Dermis blood vessel endothelial cell (primary cell): ENCODE measurements at regions not wholly inside any gene's neighbourhood (a gene's known extent, or its start where the extent isn't known, plus 50 kb on each side); places are given as distances from the start of the nearest gene placed in this dataset.
A peak's percentile ranks its signal among the peaks of the same experiment; 100 is the strongest.
"Not testable (repeated sequence)": the region's sequence is repeated elsewhere in the genome, so short reads cannot be mapped to it uniquely, and the experiment has no call there.

Experiments used
- DNase-seq: peaks from one replicate; pipeline ENCODE4 v3.0.0; 2010

- not testable (repeated sequence) for DNase-seq
These were observed 53.1 kb upstream of the HUNK start for GRCh38 chr21:31819692-31820091.

DNA sequence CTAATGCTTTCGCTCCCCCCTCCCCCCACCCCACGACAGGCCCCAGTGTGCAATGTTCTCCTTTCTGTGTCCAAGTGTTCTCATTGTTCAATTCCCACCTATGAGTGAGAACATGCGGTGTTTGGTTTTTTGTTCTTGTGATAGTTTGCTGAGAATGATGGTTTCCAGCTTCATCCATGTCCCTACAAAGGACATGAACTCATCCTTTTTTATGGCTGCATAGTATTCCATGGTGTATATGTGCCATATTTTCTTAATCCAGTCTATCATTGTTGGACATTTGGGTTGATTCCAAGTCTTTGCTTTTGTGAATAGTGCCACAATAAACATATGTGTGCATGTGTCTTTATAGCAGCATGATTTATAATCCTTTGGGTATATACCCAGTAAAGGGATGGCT lies 58.5 kb upstream of the HUNK start:
- DNase-seq, result not testable (repeated sequence)

DNA sequence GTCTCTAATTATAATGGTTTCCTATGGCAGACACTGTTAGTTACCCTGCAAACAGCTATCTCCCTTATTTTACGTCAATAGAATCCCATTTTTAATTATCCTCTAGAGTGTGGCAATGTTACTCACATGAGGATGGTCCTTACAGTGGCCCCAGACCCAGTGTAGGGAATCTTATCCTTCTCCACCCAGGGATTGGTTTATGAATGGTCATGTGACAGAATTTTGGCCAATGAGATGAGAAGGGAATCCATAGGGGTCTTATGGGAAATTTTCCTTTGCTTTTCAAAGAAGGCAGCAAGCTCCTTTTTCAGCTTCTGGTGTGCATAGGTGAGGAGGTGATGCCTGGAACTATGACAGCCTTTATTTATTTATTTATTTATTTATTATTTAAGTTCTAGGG lies 59.0 kb upstream of the HUNK start:
- DNase-seq, result no peak

- no peak for DNase-seq
These were observed 68.8 kb upstream of the HUNK start for GRCh38 chr21:31804008-31804394.

DNA sequence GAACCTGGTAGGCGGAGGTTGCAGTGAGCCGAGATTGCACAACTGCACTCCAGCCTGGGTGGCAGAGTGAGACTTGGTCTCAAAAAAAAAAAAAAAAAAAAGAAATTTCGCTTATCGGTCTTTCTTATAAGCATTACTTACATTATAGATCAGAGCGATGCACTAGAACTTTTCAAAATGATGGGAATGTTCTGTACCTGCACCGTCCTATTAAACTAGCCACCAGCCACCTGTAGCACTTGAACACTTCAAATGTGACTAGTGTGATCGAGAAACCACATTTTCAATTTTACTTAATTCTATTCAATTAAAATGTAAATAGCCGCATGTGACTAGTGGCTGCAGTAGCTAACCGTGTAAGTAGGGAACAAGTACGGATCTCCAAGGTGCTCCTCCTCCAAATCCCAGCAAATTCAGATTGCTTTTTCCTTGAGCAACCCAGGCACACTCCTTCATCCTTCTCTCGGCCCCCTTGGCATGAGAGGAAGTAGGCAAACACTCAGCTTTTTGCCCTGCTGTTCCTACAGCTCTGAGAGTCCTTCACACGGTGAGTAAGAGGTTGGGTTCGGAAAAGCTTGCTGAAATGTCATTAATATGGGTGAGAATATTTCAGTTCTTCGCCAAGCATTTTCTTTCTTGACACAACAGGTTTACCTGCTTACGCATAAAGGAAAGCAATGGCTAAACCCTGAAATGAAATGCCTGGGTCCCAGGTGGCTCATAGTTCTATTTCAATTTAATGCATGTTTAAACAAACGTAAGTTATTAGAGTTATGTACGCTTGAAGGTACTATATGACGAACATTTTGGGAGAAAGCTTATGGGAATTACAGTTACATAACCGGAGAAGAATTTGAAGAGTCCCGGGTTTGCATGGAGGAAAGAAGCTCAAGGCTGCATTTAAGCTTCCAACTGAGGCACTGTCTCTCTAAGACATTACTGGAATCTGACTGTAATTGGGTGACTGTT lies 69.5 kb upstream of the HUNK start:
- no peak for DNase-seq

DNA sequence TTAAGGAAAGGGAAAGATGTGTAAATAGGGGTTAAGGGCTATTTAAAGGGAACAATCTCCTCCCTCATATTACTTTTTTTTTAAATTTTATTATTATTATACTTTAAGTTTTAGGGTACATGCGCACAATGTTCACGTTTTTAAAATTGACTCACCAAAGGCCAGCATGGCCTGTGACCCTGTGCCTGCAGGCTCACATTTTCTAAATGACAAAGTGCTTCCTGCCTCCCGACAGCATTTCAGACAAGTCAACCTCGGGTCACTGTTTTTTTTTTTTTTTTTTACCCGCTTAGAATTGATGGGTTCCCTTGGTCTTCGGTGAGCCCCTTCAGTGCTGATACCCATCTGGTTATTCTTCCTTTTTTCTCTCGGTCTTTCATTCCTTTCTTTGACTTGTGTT lies 70.4 kb upstream of the SCAF4 start:
- DNase-seq, result no peak

GRCh38 chr21:31801551-31802219 lies 69.8 kb upstream of the SCAF4 start:
- no peak for DNase-seq

GRCh38 chr21:31798842-31799704 lies 67.2 kb upstream of the SCAF4 start:
- DNase-seq, result no peak

DNA sequence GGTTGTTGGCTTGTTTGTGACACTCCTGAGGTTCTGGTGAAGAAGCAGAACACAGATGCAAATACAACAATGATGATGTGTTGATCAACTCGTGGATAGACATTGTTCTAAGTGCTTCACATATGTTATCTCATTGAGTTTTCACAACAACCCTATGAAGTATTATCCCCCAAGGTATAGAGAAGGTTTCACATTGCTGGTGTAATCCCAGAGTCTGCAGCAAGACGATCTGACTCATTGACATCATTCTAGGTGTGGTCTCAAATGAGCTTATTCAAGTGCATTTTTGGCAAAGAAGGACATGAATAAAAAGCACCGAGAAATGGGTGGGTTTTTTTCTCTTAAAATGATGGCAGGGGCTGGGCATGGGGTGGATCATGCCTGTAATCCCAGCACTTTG lies 64.1 kb upstream of the SCAF4 start:
- DNase-seq, result no peak

GRCh38 chr21:31790420-31790819 lies 58.5 kb upstream of the SCAF4 start:
- DNase-seq, result not testable (repeated sequence)

GRCh38 chr21:31788581-31788980 lies 56.7 kb upstream of the SCAF4 start:
- no peak for DNase-seq

DNA sequence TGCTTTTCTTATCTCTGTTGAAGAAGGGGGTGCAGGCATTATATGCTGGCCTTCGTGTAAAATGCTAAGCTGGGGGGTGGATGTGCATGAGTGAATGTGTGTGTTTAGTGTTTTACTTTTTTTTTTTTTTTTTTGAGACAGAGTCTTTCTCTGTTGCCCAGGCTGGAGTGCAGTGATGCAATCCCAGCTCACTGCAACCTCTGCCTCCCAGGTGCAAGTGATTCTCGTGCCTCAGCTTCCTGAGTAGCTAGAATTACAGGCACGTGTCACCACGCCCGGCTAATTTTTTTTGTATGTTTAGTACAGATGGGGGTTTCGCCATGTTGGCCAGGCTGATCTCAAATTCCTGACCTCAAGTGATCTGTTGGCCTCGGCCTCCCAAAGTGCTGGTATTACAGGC lies 55.8 kb upstream of the SCAF4 start:
- not testable (repeated sequence) for DNase-seq

GRCh38 chr21:31786164-31786920 lies 54.4 kb upstream of the SCAF4 start:
- DNase-seq, result no peak

DNA sequence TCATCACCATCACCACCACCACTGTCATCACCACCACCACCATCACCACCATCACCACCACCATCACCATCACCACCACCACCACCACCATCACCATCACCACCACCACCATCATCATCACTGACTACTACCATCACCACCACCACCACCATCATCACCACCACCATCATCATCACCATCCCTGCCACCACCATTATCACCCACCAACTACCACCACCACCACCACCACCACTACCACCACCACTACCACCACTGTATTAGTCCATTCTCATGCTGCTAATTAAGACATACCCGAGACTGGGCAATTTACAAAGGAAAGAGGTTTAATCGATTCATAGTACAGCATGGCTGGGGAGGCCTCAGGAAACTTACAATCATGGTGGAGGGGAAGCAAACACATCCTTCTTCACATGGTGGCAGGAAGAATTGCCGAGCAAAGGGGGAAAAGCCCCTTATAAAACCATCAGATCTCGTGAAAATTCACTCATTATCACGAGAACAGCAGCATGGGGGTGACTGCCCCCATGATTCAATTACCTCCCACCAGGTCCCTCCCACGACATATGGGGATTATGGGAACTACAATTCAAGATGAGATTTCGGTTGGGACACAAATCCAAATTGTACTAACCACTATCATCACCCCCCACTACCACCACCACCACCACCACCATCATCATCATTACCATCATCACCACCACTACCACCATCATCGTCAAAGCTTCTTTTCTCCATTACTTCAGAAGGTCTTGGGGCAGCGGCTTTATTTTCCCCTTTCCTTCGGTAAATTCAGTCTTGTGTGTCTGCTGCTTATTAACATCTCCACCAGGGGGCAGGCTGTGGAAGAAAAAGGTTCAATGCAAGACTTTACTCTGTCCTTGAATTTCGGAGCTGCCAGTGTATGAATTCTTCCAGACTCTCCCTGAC lies 53.6 kb upstream of the SCAF4 start:
- DNase-seq, result peak; percentile 82

DNA sequence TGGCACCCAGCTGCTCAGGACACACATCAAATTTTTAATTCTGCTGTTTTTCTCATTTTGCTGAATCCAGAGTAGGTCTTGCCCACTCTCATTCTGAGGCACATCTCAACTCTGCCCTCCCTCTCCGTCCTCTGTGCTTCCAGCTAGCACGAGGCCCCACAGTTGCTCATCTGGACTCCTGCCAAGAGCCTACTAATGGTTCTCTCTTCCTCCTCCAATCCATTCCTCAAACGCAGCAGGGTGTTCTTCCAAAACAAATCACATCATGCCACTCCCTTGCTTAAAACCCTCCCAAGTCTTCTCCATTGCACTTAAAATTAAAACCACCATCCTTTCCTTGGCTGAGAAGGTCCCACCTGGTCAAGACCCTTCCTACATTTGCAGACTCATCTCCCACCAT lies 49.8 kb upstream of the SCAF4 start:
- peak; percentile 15 for DNase-seq
